BJ (cell line): ENCODE measurements at regions not wholly inside any gene's neighbourhood (a gene's known extent, or its start where the extent isn't known, plus 50 kb on each side); places are given as distances from the start of the nearest gene placed in this dataset.

Experiments
- CTCF ChIA-PET: fragments of 350-600 bp; formaldehyde crosslinking; extraction: SDS; loops from one replicate; lab custom pipeline; 2021; ENCODE audit warnings: antibody characterized with exemption, inconsistent platforms; lab: Yijun Ruan, JAX
- POLR2A ChIA-PET: fragments of 300-600 bp; sonication (Branson Sonifier 250); formaldehyde crosslinking; extraction: SDS; loops from one replicate; lab custom pipeline; 2021; ENCODE audit warnings: antibody characterized with exemption; lab: Charles Lee
- DNase-seq: peaks from one replicate; pipeline ENCODE4 v3.0.0-alpha.2; 2011; ENCODE audit warnings: low read depth
- H3K27me3 ChIP-seq: 2 replicates; pipeline ENCODE4 v1.6.0; 2011; ENCODE audit warnings: low read length; ENCODE audit not compliant: control insufficient read depth, insufficient read depth
- H3K36me3 ChIP-seq: 2 replicates; pipeline ENCODE4 v1.5.1; 2011; ENCODE audit warnings: low read length; ENCODE audit not compliant: control insufficient read depth, insufficient read depth
- H3K4me3 ChIP-seq: 2 replicates; pipeline ENCODE4 v1.5.1; 2011; ENCODE audit warnings: low read depth, mild to moderate bottlenecking, control low read depth, low read length
- CTCF ChIP-seq: IDR thresholded peaks from 2 replicates; pipeline ENCODE4 v1.5.1; 2011; ENCODE audit warnings: low read depth, mild to moderate bottlenecking, control low read depth, inconsistent platforms, low read length, moderate library complexity; ENCODE audit not compliant: insufficient read depth

GRCh38 chr2:147642765-147643164 is 202.1 kb upstream of the ACVR2A start:
- Histone ChIP-seq H3K27me3 (no peaks in the 10 kb centered on the region), H3K36me3 (no peaks in the 10 kb centered on the region), H3K4me3 (no peak overlapping the region)
- no peak for DNase-seq
- TF ChIP-seq CTCF, result no peak
- CTCF ChIA-PET, result no interaction called here
- POLR2A ChIA-PET, result no interaction called here

GRCh38 chr2:147641651-147642050 is 203.2 kb upstream of the ACVR2A start:
- no peak for DNase-seq
- TF ChIP-seq CTCF, result no peak
- H3K4me3 ChIP-seq, result no peak overlapping the region
- ChIA-PET POLR2A (no interaction called here), CTCF (no interaction called here)
- H3K27me3 ChIP-seq, result no peaks in the 10 kb centered on the region
- H3K36me3 ChIP-seq, result no peaks in the 10 kb centered on the region

GRCh38 chr2:147639891-147640290 is 204.9 kb upstream of the ACVR2A start:
- ChIA-PET CTCF (interaction anchor here (0.6 kb wide), 1 partner anchor 11 kb away, joined by 3 read pairs; no protein-coding TSS in a partner anchor), POLR2A (no interaction called here)
- TF ChIP-seq CTCF, result no peak
- H3K36me3 ChIP-seq, result no peaks in the 10 kb centered on the region
- no peak overlapping the region for H3K4me3 ChIP-seq
- DNase-seq, result no peak
- H3K27me3 ChIP-seq, result no peaks in the 10 kb centered on the region

- H3K4me3 ChIP-seq, result no peak overlapping the region
- ChIA-PET CTCF (no interaction called here), POLR2A (no interaction called here)
- no peaks in the 10 kb centered on the region for H3K27me3 ChIP-seq
- no peak for DNase-seq
- no peaks in the 10 kb centered on the region for H3K36me3 ChIP-seq
- TF ChIP-seq CTCF, result no peak
Observed at GRCh38 chr2:147639386-147639785, 205.4 kb upstream of the ACVR2A start.

GRCh38 chr2:147636886-147637285 is 207.9 kb upstream of the ACVR2A start:
- Histone ChIP-seq H3K27me3 (no peaks in the 10 kb centered on the region), H3K36me3 (no peaks in the 10 kb centered on the region), H3K4me3 (no peak overlapping the region)
- CTCF ChIA-PET, result no interaction called here
- POLR2A ChIA-PET, result no interaction called here
- no peak for TF ChIP-seq CTCF
- no peak for DNase-seq
